Stimulated activated CD8-positive, alpha-beta memory T cell treated with anti-CD3 and anti-CD28 coated beads, Interleukin-4, amount 100 ng/mL, for 4 hours (primary cell): ENCODE measurements at regions not wholly inside any gene's neighbourhood (a gene's known extent, or its start where the extent isn't known, plus 50 kb on each side); places are given as distances from the start of the nearest gene placed in this dataset.

Source experiments
- DNase-seq, 2 donors: peaks; one replicate each; pipeline ENCODE4 v3.0.0-alpha.2; 2020; ENCODE audit warnings: low read depth in 2 of 2, low spot score in 1 of 2

- DNase-seq = no peak
Measured at GRCh38 chr6:4563156-4563555, 213.0 kb upstream of the CDYL start.

- no peak for DNase-seq
Measured at GRCh38 chr6:4561773-4562400, 214.3 kb upstream of the CDYL start.

- no peak for DNase-seq
Measured at GRCh38 chr6:4561078-4561435, 215.1 kb upstream of the CDYL start.

- no peak for DNase-seq
Measured at GRCh38 chr6:4560221-4561077, 215.8 kb upstream of the CDYL start.

- no peak for DNase-seq
Measured at GRCh38 chr6:4559281-4559875, 216.8 kb upstream of the CDYL start.

- DNase-seq = no peak
Measured at GRCh38 chr6:4554645-4555044, 221.6 kb upstream of the CDYL start.

- no peak for DNase-seq
Measured at GRCh38 chr6:4553387-4553786, 222.8 kb upstream of the CDYL start.

GRCh38 chr6:4550227-4550597, 226.0 kb upstream of the CDYL start:
- DNase-seq = no peak

GRCh38 chr6:4549556-4550226, 226.5 kb upstream of the CDYL start:
- no peak for DNase-seq

GRCh38 chr6:4545893-4546292, 230.3 kb upstream of the CDYL start:
- DNase-seq = no peak

- DNase-seq = no peak
Measured at GRCh38 chr6:4543596-4543995, 232.6 kb upstream of the CDYL start.

- DNase-seq = no peak
Measured at GRCh38 chr6:4533576-4533975, 242.6 kb upstream of the CDYL start.

GRCh38 chr6:4531406-4531805, 244.8 kb upstream of the CDYL start:
- no peak for DNase-seq

GRCh38 chr6:4522453-4522852, 253.8 kb upstream of the CDYL start:
- no peak for DNase-seq

GRCh38 chr6:4521070-4521469, 255.1 kb upstream of the CDYL start:
- DNase-seq = no peak

GRCh38 chr6:4518506-4518905, 257.7 kb upstream of the CDYL start:
- no peak for DNase-seq

GRCh38 chr6:4516206-4516605, 260.0 kb upstream of the CDYL start:
- DNase-seq = no peak

GRCh38 chr6:4513561-4513960, 262.6 kb upstream of the CDYL start:
- DNase-seq = no peak

- DNase-seq = no peak
Measured at GRCh38 chr6:4512051-4512471, 264.1 kb upstream of the CDYL start.

- DNase-seq = no peak
Measured at GRCh38 chr6:4511641-4512020, 264.6 kb upstream of the CDYL start.

GRCh38 chr6:4510906-4511640, 265.1 kb upstream of the CDYL start:
- DNase-seq = no peak
